Keratinocyte (primary cell): ENCODE measurements at regions not wholly inside any gene's neighbourhood (a gene's known extent, or its start where the extent isn't known, plus 50 kb on each side); places are given as distances from the start of the nearest gene placed in this dataset.

Experiments used
- DNase-seq: peaks from one replicate; pipeline ENCODE4 v3.0.0-alpha.2; 2011; ENCODE audit warnings: low read depth, missing footprints, low spot score
- FAIRE-seq: peaks from 2 replicates; lab custom pipeline; 2011; peaks lifted over from hg19 to GRCh38; lab: Jason Lieb, UNC
- H2AFZ ChIP-seq: 2 replicates; pipeline ENCODE4 v1.6.0; 2012; ENCODE audit warnings: low read length, control low read depth, inconsistent platforms; ENCODE audit not compliant: control insufficient read depth
- H3K27ac ChIP-seq: 2 replicates; pipeline ENCODE4 v1.5.1; 2011; ENCODE audit warnings: low read length; ENCODE audit not compliant: control insufficient read depth, insufficient read depth
- H3K27me3 ChIP-seq: 3 replicates; pipeline ENCODE4 v1.6.0; 2011; ENCODE audit warnings: low read length; ENCODE audit not compliant: control insufficient read depth, insufficient read depth; ENCODE audit errors: extremely low read depth
- H3K36me3 ChIP-seq, 2 experiments: 2 replicates in 1 of 2; 3 replicates in 1 of 2; pipeline ENCODE4 v1.5.1; 2011; ENCODE audit warnings: low read length in 2 of 2, mild to moderate bottlenecking in 1 of 2; ENCODE audit not compliant: control insufficient read depth in 2 of 2, insufficient read depth in 2 of 2; ENCODE audit errors: extremely low read depth in 1 of 2
- H3K4me1 ChIP-seq: 3 replicates; pipeline ENCODE4 v1.5.1; 2011; ENCODE audit warnings: low read length; ENCODE audit not compliant: control insufficient read depth, insufficient read depth; ENCODE audit errors: extremely low read depth
- H3K4me2 ChIP-seq: 3 replicates; pipeline ENCODE4 v1.6.0; 2011; ENCODE audit warnings: low read depth, low read length; ENCODE audit not compliant: control insufficient read depth, insufficient read depth; ENCODE audit errors: extremely low read depth
- H3K4me3 ChIP-seq, 3 experiments: fragments of 200-600 bp in 1 of 3; sonication (generic) in 1 of 3; 2 replicates in 2 of 3; 3 replicates in 1 of 3; pipeline ENCODE4 v1.5.1; 2011 to 2016; ENCODE audit warnings: low read length in 3 of 3, mild to moderate bottlenecking in 3 of 3, control low read depth in 2 of 3, inconsistent platforms in 1 of 3, low read depth in 1 of 3, mixed read lengths in 1 of 3, mixed run types in 1 of 3, moderate library complexity in 1 of 3; ENCODE audit not compliant: control insufficient read depth in 2 of 3, insufficient read depth in 2 of 3; ENCODE audit errors: extremely low read depth in 1 of 3
- H3K79me2 ChIP-seq: 2 replicates; pipeline ENCODE4 v1.6.0; 2012; ENCODE audit warnings: low read length; ENCODE audit not compliant: control insufficient read depth, insufficient read depth
- H3K9ac ChIP-seq: 3 replicates; pipeline ENCODE4 v1.6.0; 2011; ENCODE audit warnings: low read length; ENCODE audit not compliant: control insufficient read depth, insufficient read depth; ENCODE audit errors: extremely low read depth
- H3K9me1 ChIP-seq: 3 replicates; pipeline ENCODE4 v1.6.0; 2011; ENCODE audit warnings: low read length; ENCODE audit not compliant: control insufficient read depth, insufficient read depth; ENCODE audit errors: extremely low read depth
- H3K9me3 ChIP-seq: 2 replicates; pipeline ENCODE4 v1.5.1; 2012; ENCODE audit warnings: low read depth, low read length; ENCODE audit not compliant: control insufficient read depth
- H4K20me1 ChIP-seq: 3 replicates; pipeline ENCODE4 v1.6.0; 2011; ENCODE audit warnings: low read length; ENCODE audit not compliant: control insufficient read depth, insufficient read depth; ENCODE audit errors: extremely low read depth
- CTCF ChIP-seq, 3 experiments: IDR thresholded peaks in 1 of 3; conservative IDR thresholded peaks in 1 of 3; optimal IDR thresholded peaks in 1 of 3; 2 replicates in 2 of 3; 3 replicates in 1 of 3; pipeline versions ENCODE3 to v1.5.1; 2011; ENCODE audit warnings: low read length in 3 of 3, mild to moderate bottlenecking in 3 of 3, moderate library complexity in 2 of 3, control low read depth in 1 of 3, inconsistent platforms in 1 of 3; ENCODE audit not compliant: insufficient read depth in 2 of 3; ENCODE audit errors: extremely low read depth in 1 of 3
- EZH2 ChIP-seq: IDR thresholded peaks from one replicate; pipeline ENCODE4 v1.6.1; 2012; ENCODE audit warnings: inconsistent platforms, mild to moderate bottlenecking, low read length, moderate library complexity
- dilution Hi-C: fragments of 300-500 bp; cut with MboI; formaldehyde crosslinking; loops from one replicate; pipeline ENCODE4 v1.7.0; 2020; ENCODE audit warnings: low sequenced_read_pairs; ENCODE audit not compliant: extremely low pct_ligation_motif_present

- no peaks in the 10 kb centered on the region for H4K20me1 ChIP-seq
- no peaks in the 10 kb centered on the region for H3K79me2 ChIP-seq
- dilution Hi-C loops, result no loop called here
- H3K4me1 ChIP-seq, result peaks cover 9% of the 10 kb centered on the region
- FAIRE-seq, result no peak
- no peak overlapping the region for H3K9ac ChIP-seq
- no peak overlapping the region for H3K4me3 ChIP-seq
- H3K36me3 ChIP-seq, result no peaks in the 10 kb centered on the region
- H3K27ac ChIP-seq, result no peak overlapping the region
- no peak for DNase-seq
- H3K27me3 ChIP-seq, result no peaks in the 10 kb centered on the region
- no peak overlapping the region for H2AFZ ChIP-seq
- no peaks in the 10 kb centered on the region for H3K9me1 ChIP-seq
- H3K9me3 ChIP-seq, result no peaks in the 10 kb centered on the region
- TF ChIP-seq EZH2, result no peak
- no peak for TF ChIP-seq CTCF (optimal IDR thresholded peaks at IDR 0.05 in 1 of 3, IDR thresholded peaks at IDR 0.05 in 1 of 3, conservative IDR thresholded peaks at IDR 0.05 in 1 of 3; ENCODE audit: extremely low read depth in 1 of 3, insufficient read depth in 2 of 3, low read length in 3 of 3)
- H3K4me2 ChIP-seq, result no peak overlapping the region
These were observed 97.8 kb upstream of the HNRNPU start for GRCh38 chr1:244962130-244962529.

- H3K9me1 ChIP-seq, result no peaks in the 10 kb centered on the region
- FAIRE-seq, result no peak
- H3K27me3 ChIP-seq, result no peaks in the 10 kb centered on the region
- no peak for DNase-seq
- H3K9ac ChIP-seq, result no peak overlapping the region
- H3K4me2 ChIP-seq, result no peak overlapping the region
- H3K4me3 ChIP-seq, result no peak overlapping the region
- no peaks in the 10 kb centered on the region for H3K36me3 ChIP-seq
- peaks cover 9% of the 10 kb centered on the region for H3K4me1 ChIP-seq
- H3K9me3 ChIP-seq, result no peaks in the 10 kb centered on the region
- dilution Hi-C loops, result no loop called here
- no peaks in the 10 kb centered on the region for H3K79me2 ChIP-seq
- H4K20me1 ChIP-seq, result no peaks in the 10 kb centered on the region
- no peak overlapping the region for H2AFZ ChIP-seq
- H3K27ac ChIP-seq, result no peak overlapping the region
- no peak for TF ChIP-seq CTCF (optimal IDR thresholded peaks at IDR 0.05 in 1 of 3, IDR thresholded peaks at IDR 0.05 in 1 of 3, conservative IDR thresholded peaks at IDR 0.05 in 1 of 3; ENCODE audit: extremely low read depth in 1 of 3, insufficient read depth in 2 of 3, low read length in 3 of 3)
- no peak for TF ChIP-seq EZH2
These were observed 96.6 kb upstream of the HNRNPU start for GRCh38 chr1:244960904-244961303.
